Keratinocyte (primary cell): ENCODE measurements at regions not wholly inside any gene's neighbourhood (a gene's known extent, or its start where the extent isn't known, plus 50 kb on each side); places are given as distances from the start of the nearest gene placed in this dataset.

Source experiments
- DNase-seq: peaks from one replicate; pipeline ENCODE4 v3.0.0-alpha.2; 2011; ENCODE audit warnings: low read depth, missing footprints, low spot score
- FAIRE-seq: peaks from 2 replicates; lab custom pipeline; 2011; peaks lifted over from hg19 to GRCh38; lab: Jason Lieb, UNC
- H2AFZ ChIP-seq: 2 replicates; pipeline ENCODE4 v1.6.0; 2012; ENCODE audit warnings: low read length, control low read depth, inconsistent platforms; ENCODE audit not compliant: control insufficient read depth
- H3K27ac ChIP-seq: 2 replicates; pipeline ENCODE4 v1.5.1; 2011; ENCODE audit warnings: low read length; ENCODE audit not compliant: control insufficient read depth, insufficient read depth
- H3K27me3 ChIP-seq: 3 replicates; pipeline ENCODE4 v1.6.0; 2011; ENCODE audit warnings: low read length; ENCODE audit not compliant: control insufficient read depth, insufficient read depth; ENCODE audit errors: extremely low read depth
- H3K36me3 ChIP-seq, 2 experiments: 2 replicates in 1 of 2; 3 replicates in 1 of 2; pipeline ENCODE4 v1.5.1; 2011; ENCODE audit warnings: low read length in 2 of 2, mild to moderate bottlenecking in 1 of 2; ENCODE audit not compliant: control insufficient read depth in 2 of 2, insufficient read depth in 2 of 2; ENCODE audit errors: extremely low read depth in 1 of 2
- H3K4me1 ChIP-seq: 3 replicates; pipeline ENCODE4 v1.5.1; 2011; ENCODE audit warnings: low read length; ENCODE audit not compliant: control insufficient read depth, insufficient read depth; ENCODE audit errors: extremely low read depth
- H3K4me2 ChIP-seq: 3 replicates; pipeline ENCODE4 v1.6.0; 2011; ENCODE audit warnings: low read depth, low read length; ENCODE audit not compliant: control insufficient read depth, insufficient read depth; ENCODE audit errors: extremely low read depth
- H3K4me3 ChIP-seq, 3 experiments: fragments of 200-600 bp in 1 of 3; sonication (generic) in 1 of 3; 2 replicates in 2 of 3; 3 replicates in 1 of 3; pipeline ENCODE4 v1.5.1; 2011 to 2016; ENCODE audit warnings: low read length in 3 of 3, mild to moderate bottlenecking in 3 of 3, control low read depth in 2 of 3, inconsistent platforms in 1 of 3, low read depth in 1 of 3, mixed read lengths in 1 of 3, mixed run types in 1 of 3, moderate library complexity in 1 of 3; ENCODE audit not compliant: control insufficient read depth in 2 of 3, insufficient read depth in 2 of 3; ENCODE audit errors: extremely low read depth in 1 of 3
- H3K79me2 ChIP-seq: 2 replicates; pipeline ENCODE4 v1.6.0; 2012; ENCODE audit warnings: low read length; ENCODE audit not compliant: control insufficient read depth, insufficient read depth
- H3K9ac ChIP-seq: 3 replicates; pipeline ENCODE4 v1.6.0; 2011; ENCODE audit warnings: low read length; ENCODE audit not compliant: control insufficient read depth, insufficient read depth; ENCODE audit errors: extremely low read depth
- H3K9me1 ChIP-seq: 3 replicates; pipeline ENCODE4 v1.6.0; 2011; ENCODE audit warnings: low read length; ENCODE audit not compliant: control insufficient read depth, insufficient read depth; ENCODE audit errors: extremely low read depth
- H3K9me3 ChIP-seq: 2 replicates; pipeline ENCODE4 v1.5.1; 2012; ENCODE audit warnings: low read depth, low read length; ENCODE audit not compliant: control insufficient read depth
- H4K20me1 ChIP-seq: 3 replicates; pipeline ENCODE4 v1.6.0; 2011; ENCODE audit warnings: low read length; ENCODE audit not compliant: control insufficient read depth, insufficient read depth; ENCODE audit errors: extremely low read depth
- CTCF ChIP-seq, 3 experiments: IDR thresholded peaks in 1 of 3; conservative IDR thresholded peaks in 1 of 3; optimal IDR thresholded peaks in 1 of 3; 2 replicates in 2 of 3; 3 replicates in 1 of 3; pipeline versions ENCODE3 to v1.5.1; 2011; ENCODE audit warnings: low read length in 3 of 3, mild to moderate bottlenecking in 3 of 3, moderate library complexity in 2 of 3, control low read depth in 1 of 3, inconsistent platforms in 1 of 3; ENCODE audit not compliant: insufficient read depth in 2 of 3; ENCODE audit errors: extremely low read depth in 1 of 3
- EZH2 ChIP-seq: IDR thresholded peaks from one replicate; pipeline ENCODE4 v1.6.1; 2012; ENCODE audit warnings: inconsistent platforms, mild to moderate bottlenecking, low read length, moderate library complexity
- dilution Hi-C: fragments of 300-500 bp; cut with MboI; formaldehyde crosslinking; loops from one replicate; pipeline ENCODE4 v1.7.0; 2020; ENCODE audit warnings: low sequenced_read_pairs; ENCODE audit not compliant: extremely low pct_ligation_motif_present

DNA sequence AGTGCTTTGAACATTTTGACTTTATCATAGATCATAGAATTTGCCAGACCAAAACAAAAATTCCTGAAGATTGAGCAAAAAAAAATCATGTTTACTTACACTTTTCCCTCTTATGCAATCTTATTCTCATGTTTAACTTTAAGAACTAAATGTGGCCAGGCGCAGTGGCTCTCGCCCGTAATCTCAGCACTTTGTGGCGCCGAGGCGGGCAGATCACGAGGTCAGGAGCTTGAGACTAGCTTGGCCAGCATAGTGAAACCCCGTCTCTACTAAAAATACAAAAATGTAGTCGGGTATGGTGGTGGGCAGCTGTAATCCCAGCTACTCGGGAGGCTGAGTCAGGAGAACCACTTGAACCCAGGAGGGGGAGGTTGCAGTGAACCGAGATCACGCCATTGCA, 227.9 kb upstream of the KYNU start:
- Histone ChIP-seq H3K27ac (no peak overlapping the region), H2AFZ (no peak overlapping the region), H3K4me3 (no peak overlapping the region), H3K9me3 (no peaks in the 10 kb centered on the region), H3K9ac (no peak overlapping the region), H3K79me2 (no peaks in the 10 kb centered on the region), H3K36me3 (no peaks in the 10 kb centered on the region), H3K4me1 (no peaks in the 10 kb centered on the region), H4K20me1 (no peaks in the 10 kb centered on the region), H3K4me2 (no peak overlapping the region), H3K27me3 (no peaks in the 10 kb centered on the region), H3K9me1 (no peaks in the 10 kb centered on the region)
- DNase-seq (no peak), FAIRE-seq (no peak)
- dilution Hi-C loops: no loop called here
- TF ChIP-seq EZH2 (no peak), CTCF (optimal IDR thresholded peaks at IDR 0.05 in 1 of 3, IDR thresholded peaks at IDR 0.05 in 1 of 3, conservative IDR thresholded peaks at IDR 0.05 in 1 of 3; ENCODE audit: extremely low read depth in 1 of 3, insufficient read depth in 2 of 3, low read length in 3 of 3) (no peak)

- H3K27ac ChIP-seq: no peak overlapping the region
- no peaks in the 10 kb centered on the region for H3K9me1 ChIP-seq
- no peaks in the 10 kb centered on the region for H3K79me2 ChIP-seq
- DNase-seq: no peak
- H3K4me2 ChIP-seq: no peak overlapping the region
- no peaks in the 10 kb centered on the region for H3K4me1 ChIP-seq
- H3K9ac ChIP-seq: no peak overlapping the region
- no peak for FAIRE-seq
- TF ChIP-seq CTCF (optimal IDR thresholded peaks at IDR 0.05 in 1 of 3, IDR thresholded peaks at IDR 0.05 in 1 of 3, conservative IDR thresholded peaks at IDR 0.05 in 1 of 3; ENCODE audit: extremely low read depth in 1 of 3, insufficient read depth in 2 of 3, low read length in 3 of 3): no peak
- TF ChIP-seq EZH2: no peak
- no peaks in the 10 kb centered on the region for H4K20me1 ChIP-seq
- dilution Hi-C loops: no loop called here
- H3K4me3 ChIP-seq: no peak overlapping the region
- no peaks in the 10 kb centered on the region for H3K27me3 ChIP-seq
- no peaks in the 10 kb centered on the region for H3K9me3 ChIP-seq
- H3K36me3 ChIP-seq: no peaks in the 10 kb centered on the region
- H2AFZ ChIP-seq: no peak overlapping the region
These were observed 234.8 kb upstream of the KYNU start for GRCh38 chr2:142642650-142643049.
